SIG-M5 treated with dmso at 0.1 percent for 504 hours (cell line): ENCODE measurements at regions not wholly inside any gene's neighbourhood (a gene's known extent, or its start where the extent isn't known, plus 50 kb on each side); places are given as distances from the start of the nearest gene placed in this dataset.

Experiments used
- DNase-seq: peaks from one replicate; lab custom pipeline; 2025; ENCODE audit not compliant: unreplicated experiment; lab: John Stamatoyannopoulos, UW

DNA sequence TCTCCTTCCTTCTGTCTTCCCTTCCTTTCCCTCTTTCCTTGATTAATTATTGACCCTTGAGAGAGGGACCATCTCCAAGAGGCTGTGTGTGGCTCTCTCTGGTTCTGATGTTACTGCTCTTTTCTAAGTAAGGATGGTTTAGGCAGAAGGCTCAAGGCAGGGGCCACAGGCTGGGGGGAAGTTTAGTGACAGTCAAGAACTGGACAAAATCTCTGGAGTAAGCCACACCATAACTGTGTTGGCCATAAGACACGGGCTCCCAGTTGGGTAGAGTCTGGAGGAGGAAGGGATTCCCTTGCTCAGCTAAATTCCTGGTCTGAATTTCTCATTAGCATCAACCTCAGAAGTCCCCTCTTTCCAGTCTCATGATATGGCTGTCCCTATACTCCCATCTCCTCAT is 74.7 kb downstream of the BUD13 start:
- DNase-seq = no peak

DNA sequence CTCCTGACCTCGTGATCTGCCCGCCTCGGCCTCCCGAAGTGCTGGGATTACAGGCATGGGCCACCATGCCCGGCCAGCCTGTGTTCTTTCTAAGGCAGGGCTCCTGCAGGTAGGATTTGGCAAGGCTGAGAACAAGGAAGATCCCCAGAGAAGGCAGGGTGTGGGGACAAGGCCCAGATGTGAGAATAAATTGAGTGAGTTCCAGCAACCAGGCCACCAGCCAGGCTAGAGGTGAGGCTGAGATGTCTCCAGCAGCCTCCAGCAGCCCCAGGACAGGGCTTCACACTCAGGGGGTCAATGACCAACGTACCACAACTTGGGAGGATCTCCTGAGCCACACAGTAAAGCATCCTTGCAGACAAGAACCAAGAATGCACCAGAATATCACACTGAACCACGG is 75.1 kb downstream of the BUD13 start:
- no peak for DNase-seq

DNA sequence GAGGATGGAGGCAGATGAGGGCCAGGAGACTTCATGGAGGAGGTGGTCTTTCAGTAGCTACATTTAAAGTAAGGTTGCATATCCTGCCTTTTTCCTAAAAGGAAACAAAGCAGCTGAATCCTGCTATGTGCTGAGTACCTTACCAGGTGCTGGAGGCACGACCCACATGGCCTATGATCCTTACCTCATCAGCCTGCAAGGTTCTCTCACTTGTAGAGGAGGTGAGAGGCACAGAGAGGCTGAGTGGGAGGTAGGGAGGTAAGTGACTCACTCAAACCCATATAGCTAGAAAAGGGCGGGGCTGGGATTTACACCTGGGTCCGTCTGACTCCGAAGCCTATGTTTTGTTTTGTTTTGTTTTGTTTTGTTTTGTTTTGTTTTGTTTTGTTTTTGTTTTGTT is 75.8 kb downstream of the BUD13 start:
- no peak for DNase-seq

DNA sequence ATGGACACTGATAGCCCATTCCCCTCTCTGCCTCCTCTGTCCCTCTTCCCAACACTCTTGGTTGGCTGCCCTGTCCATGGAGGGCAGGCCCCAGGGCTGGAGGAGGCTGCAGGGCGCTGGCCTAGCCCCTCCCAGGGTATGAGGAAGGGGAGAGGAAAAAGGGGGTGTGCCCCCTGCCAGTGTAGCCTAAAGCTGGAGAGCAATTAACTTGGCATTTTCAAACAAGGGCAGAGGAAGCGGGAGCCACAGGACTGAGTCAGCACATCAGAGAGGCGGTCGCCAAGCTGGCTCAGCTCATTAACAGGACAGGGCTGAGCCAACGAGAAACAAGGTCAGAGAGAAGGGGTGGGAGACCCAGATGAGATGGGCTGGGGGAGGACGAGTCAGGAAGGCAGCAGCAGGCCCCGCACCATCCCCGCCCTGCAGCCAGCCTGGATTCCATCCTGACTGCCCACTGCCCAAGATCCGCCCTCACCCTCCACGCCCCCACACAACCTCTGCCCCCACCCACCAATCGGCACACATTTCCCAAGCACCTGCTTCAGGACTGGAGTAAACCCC is 76.3 kb downstream of the BUD13 start:
- DNase-seq = no peak

DNA sequence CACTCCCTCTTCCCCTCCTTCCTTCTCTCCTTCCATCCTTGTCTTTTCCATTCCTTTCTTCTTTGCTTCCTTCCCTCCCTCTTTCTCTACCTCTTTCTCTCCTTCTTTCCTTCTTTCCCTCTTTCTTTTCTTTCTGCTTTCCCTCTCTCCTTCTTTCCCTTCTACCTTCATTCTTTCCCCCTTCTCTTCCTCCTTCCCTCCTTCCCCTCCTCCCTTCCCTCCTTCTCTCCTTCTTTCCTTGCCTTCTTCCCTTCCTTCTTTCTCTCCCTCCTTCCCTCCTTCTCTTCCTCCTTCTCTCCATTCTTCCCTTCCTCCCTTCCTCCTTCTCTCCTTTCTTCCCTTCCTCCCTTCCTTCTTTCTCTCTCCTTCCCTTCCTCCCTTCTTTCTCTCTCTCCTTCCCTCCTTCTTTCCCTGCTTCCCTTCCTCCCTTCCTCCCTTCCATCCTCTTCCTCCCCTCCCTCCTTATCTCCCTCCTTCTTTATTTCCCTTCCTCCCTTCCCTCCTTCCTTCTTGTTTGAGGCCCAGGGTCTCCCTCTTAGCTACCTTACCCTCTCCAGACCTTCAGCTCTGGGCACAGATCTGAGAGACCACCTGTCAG is 77.0 kb downstream of the BUD13 start:
- no peak for DNase-seq

DNA sequence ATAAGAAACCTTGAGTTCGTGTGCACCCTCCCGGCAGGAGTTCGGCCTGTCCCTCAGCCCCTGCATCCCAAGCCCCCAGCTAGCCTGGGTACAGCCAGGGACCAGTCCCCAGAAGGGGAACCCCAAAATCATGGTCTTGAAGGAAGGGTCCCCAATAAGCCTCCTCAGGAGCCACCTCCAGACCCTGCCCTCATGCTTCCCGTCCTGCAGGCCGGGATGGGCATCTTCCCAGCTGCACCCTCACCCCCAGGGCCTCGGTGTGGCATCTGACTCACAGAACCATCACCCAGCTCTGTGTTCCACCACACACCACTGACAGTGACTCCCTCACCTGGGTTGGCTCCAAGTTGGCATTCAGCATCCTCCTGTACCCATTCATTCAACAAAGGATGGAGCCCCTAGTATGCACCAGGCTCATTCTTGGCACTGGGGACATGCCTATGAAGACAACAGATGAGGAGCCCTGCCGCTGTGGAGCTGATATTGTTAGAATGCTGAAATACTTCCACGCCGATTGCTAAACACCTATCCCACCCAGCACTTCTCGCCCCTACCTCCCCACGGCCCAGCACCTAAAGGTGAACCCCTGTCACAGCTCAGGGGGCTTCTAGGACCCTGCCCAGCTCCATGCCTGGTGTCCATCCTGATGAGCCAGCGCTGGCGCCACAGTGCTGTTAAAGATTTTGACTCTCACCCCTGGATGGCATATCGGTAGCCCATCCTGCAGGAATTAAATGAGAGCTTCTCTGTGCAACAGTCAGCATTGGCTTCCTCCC is 77.8 kb downstream of the BUD13 start:
- DNase-seq = no peak

DNA sequence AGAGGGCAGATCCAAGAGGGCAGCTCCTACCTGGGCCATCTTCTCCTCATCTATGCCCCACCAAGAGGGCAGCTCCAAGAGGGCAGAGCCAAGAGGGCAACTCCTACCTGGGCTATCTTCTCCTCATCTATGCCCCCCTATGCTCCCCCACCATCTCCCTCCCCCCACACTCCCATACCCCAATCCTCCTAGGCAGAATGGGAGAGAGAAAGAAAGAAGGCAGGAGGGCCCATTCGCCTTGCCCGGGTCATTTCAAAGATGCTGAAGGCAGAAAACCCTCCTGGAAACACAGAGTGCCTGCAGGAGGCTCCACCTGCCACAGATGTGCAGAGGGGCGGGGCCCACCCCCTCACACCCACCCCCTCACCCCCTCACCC is 78.5 kb downstream of the BUD13 start:
- no peak for DNase-seq

DNA sequence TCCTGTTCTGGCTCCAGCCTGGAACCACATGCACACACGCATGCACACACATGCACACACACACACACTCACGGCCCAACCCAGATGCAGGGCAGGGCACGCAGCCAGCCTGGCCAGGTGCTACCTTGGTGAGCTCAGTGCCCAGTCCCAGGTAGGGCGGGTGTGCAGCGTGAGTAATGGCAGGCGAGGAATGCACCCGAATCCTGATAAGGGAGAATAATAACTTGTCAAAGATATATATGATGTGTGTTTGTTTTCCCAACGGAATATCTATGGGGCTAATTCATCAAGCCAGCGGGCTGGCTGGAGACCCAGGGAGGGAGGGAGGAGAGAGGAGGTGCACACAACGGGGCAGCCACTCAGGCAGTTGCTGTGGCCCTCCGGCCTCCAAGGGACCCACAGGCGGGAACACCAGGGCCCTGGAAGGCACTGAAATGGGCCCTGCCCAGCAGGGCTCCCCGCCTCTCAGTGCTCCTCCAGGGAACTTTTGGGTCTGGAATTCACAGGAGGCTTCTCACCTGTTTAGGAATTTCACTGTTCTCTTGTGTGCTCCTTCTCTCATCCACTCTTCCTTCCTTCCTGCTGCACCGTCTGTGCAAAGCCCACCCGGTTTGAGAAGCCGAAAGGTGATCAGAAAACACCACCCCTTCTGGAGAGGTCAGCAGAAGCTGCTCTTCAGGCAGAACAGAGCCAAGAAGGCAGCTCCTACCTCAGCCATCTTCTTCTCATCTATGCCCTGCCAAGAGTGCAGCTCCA is 79.0 kb downstream of the BUD13 start:
- no peak for DNase-seq

DNA sequence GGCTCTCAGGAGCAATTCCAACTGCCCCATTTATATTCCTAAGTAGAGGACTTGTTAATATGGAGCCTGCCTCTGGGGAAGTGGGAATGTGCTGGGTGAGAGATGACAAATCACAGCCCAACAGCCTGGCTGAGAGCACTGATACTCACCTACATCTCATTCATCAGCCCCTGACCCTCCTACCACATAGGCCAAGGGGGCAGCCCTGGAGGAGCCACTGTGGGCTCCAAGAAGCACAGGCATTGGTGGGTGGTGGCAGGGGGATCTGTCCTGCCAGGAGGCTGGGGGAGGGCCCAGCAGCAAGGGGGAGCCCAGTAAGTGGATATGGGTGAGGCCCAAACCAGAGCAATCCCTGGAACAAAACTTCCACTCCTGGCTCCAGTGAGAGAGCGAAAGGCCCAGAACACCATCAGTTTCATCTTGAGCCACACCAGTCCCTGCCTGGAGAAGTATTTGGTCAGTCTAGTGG is 79.7 kb downstream of the BUD13 start:
- no peak for DNase-seq

DNA sequence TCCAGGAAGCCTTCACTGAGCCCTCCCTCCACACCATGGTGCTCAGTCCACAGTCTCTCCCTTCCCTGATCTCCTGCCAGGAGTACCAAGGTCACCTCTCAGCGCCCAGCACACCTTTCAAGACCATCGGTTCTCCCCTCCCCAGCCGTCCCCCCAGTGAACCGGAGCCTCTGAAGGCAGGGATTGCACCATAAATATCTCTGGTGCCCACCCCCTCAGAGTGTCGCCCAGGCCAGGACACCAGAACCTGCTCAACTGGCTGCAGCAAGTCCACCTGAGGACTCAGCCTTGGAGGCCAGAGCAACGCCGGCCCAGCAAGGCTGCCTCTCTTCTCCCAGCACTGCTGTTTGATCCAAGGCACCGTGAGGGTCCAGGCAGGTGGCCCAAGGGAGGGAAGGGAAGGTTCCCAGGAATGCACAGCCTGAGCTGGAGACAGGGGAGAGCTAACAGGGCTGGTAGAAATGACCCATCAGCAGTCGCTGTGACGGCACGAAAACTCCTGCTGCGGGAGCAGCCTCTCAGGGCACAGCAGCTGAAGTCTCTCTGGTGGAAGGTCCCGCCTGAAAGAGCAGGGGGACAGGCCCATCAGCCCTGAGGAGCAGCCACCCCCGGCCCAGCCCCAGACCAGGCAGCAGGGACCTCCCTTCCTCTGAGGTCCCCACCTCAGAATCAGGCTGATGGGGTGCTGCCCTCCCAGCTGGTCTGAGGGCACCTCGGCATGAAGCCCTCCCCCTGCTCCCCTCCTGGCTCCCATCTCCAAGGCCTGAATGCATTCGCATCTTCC is 80.3 kb downstream of the BUD13 start:
- no peak for DNase-seq

DNA sequence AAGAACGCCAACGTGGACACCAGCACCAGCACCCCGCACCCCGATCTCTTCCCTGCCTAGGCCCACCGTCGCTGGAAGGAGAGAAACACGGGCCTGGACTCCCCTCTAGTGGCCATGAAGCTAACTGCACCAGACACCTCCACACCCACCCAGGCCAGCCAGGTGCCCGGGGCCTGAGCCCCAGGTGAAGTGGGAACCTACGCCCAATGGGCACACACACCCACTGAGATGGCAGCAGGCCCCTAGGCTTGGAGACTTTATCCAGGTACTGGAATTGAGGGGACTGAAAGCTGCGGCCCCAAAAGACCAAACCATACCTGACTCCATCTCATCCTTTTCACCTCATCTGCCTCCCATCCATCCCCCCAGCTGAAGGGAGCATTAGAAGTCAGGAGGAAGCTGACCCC is 81.0 kb downstream of the BUD13 start:
- DNase-seq = peak; percentile 38

DNA sequence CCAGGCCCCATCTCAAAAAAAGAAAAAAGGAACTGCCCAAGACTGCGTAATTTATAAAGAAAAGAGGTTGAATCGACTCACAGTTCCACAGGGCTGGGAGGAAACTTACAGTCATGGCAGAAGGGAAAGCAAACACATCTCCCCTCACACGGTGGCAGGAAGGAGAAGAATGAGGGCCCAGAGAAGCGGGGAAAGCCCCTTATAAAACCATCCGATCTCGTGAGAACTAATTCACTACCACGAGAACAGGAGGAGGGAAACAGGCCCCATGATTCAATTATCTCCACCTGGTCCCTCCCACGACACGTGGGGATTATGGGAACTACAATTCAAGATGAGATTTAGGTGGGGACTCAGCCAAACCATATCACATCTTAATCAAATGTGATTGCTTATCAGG is 82.2 kb downstream of the BUD13 start:
- no peak for DNase-seq

DNA sequence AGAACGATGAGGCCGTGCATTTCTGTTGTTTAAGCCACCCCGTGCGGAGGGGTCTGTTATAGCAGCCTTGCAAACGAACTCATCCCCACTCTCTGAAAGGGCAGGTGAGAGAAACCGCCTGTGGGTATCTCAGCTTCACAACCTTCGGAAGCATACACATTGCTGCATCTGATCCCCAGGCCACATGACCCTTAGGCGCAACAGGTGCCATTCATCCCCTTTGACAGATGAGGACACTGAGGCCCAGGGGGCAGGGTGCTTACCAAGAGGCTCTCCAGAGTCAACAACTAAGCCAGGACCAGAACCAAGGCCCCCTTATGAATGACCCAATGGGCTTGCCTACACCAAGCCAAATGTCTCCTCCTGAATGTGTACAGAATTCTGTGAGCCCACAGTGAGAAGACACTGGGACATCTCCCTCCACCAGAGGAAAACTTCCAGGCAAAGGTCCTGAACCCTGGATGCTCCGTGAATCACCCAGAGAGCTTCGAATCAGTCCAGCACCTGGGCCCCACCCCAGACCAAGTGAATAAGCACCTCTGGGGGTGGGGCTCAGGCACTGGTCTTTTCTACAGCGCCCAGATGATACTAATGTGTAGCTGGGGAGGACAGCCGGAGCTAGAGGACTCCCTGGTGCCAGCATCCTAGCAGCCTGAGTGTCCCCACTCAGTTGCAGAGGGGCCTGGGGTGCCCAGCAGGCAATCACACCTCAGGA is 83.2 kb downstream of the BUD13 start:
- DNase-seq = no peak

DNA sequence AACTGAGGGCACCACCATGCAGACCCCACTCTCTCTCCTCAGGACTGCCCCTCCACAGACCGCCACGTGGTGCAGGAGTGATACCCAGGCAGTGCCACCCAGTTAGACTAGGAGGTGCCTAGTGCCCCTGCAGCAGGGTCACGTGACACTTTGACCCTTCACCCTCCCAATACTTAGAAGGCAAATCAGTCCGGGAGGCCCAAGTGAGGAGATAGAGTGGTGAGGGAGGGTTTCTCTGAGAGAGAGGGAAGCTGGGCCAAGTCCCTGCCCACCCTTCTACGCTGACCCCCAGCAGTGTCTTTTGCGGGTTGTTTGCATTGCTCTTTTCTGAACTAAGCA is 84.6 kb downstream of the BUD13 start:
- DNase-seq = no peak

DNA sequence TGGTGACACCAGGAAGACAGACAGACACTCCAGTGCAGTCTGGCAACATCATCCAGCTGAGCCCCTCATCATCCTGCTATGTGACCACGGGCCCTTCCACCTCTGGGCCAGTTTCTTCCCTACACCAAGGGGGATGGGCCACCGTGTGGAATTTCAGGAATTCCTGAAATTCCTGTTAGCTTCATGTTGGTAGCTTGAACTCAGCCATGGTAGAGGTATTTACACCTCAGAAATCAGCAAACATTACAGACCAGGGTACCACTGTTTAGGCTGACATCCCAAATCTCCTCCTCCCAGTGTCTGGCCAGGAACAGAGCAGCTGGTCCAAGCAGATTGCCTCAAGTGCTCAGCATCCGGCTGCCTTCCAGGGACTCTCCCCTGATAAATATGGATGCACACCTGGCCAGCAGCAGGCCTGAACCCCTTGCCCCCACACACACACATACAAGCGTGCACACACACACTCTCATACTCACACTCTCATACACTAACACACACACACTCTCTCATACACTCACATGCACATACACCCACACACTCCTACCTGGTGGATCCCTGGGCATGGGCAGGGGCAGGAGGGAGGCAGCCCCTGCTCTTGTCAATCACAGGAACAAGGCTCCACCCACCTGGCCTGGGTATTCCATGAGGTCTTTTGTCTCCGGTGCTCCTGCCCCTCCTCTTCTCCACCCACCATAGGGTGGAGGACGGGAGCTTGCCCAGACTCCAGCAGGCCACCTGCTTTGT is 85.2 kb downstream of the BUD13 start:
- DNase-seq = no peak

DNA sequence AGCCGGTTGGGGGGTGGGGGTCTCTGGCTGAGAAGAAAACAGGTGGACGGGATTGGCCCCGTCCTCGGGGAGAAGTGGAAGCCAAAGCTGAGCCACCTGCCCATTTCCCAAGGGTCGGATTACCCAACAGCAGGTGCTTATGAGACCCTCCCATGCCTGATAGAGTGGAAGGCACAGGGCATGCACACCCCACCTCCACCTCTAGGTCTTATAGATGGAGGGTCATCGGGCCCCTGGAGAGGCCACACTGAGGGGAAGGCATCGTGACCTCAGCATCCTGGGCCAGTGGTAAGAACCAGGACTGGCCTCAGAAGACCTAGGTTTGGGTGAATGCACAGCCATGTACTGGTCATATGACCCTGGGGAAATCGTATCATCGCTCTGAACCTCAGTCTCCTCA is 85.9 kb downstream of the BUD13 start:
- no peak for DNase-seq

DNA sequence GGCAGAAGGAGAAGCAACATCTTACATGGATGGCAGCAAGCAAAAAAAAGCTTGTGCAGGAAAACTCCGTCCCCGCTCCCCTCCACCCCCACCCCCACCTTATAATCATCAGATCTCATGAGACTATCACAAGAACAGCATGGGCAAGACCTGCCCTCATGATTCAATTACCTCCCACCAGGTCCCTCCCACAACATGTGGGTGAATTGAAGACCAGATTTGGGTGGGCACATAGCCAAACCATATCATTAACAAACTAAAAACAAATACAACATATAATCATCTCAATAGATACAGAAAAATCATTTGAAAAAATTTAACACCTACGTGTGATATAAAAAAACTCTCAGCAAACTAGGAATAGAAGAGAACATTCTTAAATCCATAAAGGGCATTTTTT is 88.8 kb downstream of the BUD13 start:
- no peak for DNase-seq

DNA sequence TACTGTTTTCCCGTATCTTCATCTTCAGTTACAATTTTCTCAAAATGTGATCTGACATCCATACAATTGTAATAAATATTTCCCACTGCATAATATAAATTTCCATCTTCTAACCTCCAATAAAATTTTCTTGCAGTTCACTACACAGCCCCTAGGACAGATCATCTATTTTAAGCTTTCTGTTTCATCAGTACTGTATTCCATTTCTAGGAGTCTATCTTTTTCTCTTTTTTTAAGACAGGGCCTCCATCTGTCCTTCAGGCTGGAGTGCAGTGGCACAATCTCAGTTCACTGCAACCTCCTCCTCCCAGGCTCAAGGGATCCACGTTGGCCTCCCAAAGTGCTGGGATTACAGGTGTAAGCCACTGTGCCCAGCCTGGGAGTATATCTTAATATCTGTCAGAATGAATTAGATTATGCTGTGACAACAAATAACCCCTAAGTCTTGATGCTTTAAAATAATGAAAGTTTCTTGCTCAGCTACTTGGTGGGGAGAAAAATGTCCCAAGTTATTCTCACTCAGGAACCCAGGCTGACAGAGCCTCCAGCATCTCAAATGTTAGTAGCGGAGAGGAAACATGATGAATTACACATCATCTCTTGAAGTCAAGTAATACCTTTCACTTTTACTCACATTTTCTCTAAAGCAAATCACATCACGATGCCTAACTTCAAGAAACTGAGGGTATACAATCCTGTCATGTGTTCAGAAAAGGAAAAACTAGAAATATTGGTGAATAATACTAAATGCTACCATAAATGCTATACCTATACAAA is 92.2 kb downstream of the BUD13 start:
- DNase-seq = no peak

DNA sequence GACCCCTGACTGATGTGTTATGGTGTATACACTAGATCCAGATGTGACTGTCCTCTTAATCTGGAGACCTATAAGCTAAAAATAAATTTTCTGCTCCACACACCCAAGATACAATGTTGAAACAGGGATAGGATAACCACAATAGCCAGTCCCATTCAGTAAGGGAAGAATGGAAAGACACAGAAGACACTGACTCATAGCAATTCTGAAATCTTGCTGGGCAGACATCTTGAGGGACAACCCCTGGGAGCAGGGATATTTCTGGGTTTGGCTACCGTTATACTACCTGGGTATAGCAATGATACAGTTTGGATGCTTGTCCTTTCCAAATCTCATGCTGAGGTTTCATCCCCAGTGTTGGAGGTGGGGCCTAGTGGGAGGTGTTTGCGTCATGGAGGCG is 93.9 kb downstream of the BUD13 start:
- no peak for DNase-seq
